ENCODE measurements at regions not wholly inside any gene's neighbourhood (a gene's known extent, or its start where the extent isn't known, plus 50 kb on each side); places are given as distances from the start of the nearest gene placed in this dataset.

DNA sequence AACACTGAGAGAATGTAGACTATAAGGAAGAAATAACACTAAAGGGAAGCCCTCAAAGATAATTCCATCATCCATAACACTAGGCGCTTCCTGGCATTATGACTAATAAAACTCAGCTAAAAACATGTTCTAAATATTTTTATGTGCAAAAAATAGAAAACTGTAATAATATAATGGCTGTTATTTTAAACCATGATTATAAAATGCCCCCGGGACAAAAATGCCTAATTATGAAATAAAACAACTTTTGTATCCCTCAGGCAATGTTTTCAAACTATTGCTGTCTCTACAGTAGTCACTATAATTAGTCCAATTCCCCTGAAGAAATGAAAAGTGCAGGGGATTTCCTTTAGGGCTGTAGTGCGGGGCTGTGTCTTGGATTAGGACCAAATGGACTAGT, 242.4 kb downstream of the RNF144B start:
- Histone ChIP-seq H3K79me2 (ENCODE audit: insufficient read depth, low read length) (no peaks in the 10 kb centered on the region), H3K4me3 (ENCODE audit: low read depth in 1 of 2, low read length in 2 of 2) (no peak overlapping the region), H3K9ac (ENCODE audit: low read depth, low read length) (no peak overlapping the region), H3K9me3 (ENCODE audit: insufficient read depth, low read length, severe bottlenecking) (no peaks in the 10 kb centered on the region), H4K20me1 (ENCODE audit: insufficient read depth, low read length) (no peaks in the 10 kb centered on the region), H3K4me1 (ENCODE audit: insufficient read depth, low read length) (no peaks in the 10 kb centered on the region), H2AFZ (ENCODE audit: low read depth, low read length) (no peak overlapping the region), H3K27me3 (ENCODE audit: insufficient read depth, low read length, poor library complexity) (no peaks in the 10 kb centered on the region), H3K4me2 (ENCODE audit: insufficient read depth, low read length) (no peak overlapping the region), H3K36me3 (ENCODE audit: insufficient read depth, low read length) (no peaks in the 10 kb centered on the region), H3K27ac (ENCODE audit: low read length) (no peak overlapping the region)
- ATAC-seq (ENCODE audit: insufficient read depth, low read depth) (no peak), DNase-seq (no peak)
- TF ChIP-seq EZH2 (IDR thresholded peaks at IDR 0.05; ENCODE audit: borderline replicate concordance, low read depth, low read length, severe bottlenecking) (no peak), CTCF (IDR thresholded peaks at IDR 0.05; ENCODE audit: borderline replicate concordance, extremely low read depth, low read length, poor library complexity, severe bottlenecking) (no peak)

DNA sequence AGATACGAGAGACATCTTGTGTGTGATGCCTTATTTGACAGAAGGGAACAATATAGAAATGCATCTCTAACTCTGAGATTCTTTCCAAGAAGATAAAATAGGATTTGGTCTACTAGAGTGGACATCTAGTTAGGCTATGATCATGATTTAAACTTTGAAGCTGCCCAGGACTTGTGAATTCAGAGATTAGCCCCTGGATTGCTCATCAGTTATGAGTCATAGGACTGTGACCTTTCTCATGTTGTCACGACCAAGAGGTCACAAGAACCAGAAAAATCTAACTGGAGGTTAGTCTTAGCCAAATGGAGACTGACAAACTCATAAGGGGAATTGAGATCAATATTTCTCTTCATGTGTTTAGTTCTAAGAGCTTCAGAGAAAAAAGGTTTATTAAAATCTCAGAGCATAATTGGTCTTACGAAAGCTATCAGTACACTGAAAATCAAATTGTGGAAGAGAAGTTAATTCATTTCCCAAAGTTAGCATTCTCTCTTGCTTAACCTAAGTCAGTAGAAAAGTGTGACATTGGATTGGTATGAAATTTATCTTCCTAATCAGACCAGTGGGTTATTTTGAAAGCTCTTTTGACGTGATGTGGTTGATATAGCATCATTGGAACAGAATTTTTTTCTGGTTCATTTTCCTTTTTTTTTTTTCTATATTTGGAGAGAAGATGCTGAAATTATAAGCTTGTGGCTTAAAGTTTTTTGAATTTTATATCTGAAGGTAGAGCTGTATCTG, 245.7 kb downstream of the RNF144B start:
- no peak for DNase-seq
- TF ChIP-seq CTCF (IDR thresholded peaks at IDR 0.05; ENCODE audit: borderline replicate concordance, extremely low read depth, low read length, poor library complexity, severe bottlenecking) (no peak), EZH2 (IDR thresholded peaks at IDR 0.05; ENCODE audit: borderline replicate concordance, low read depth, low read length, severe bottlenecking) (no peak)
- H3K4me2 ChIP-seq (ENCODE audit: insufficient read depth, low read length): no peak overlapping the region

DNA sequence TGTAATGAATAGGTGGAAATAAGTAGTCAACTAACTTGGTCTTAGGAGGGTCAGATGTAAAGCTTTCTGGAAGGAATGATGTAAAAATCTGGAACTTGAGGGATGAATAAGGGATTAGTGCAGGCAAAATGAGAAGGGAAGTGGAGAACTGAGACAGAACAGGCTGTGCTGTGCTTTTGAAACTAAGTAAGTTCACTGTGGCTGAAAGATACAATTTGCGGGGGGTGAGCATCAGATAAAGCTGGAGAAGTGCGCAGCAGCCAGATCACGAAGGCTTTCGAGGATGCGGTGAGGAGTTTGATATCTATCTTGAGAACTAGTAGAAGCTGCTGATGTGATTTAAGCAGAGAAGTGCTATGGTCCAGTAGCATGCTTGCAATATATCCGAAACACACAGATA, 247.8 kb downstream of the RNF144B start:
- H3K27me3 ChIP-seq (ENCODE audit: insufficient read depth, low read length, poor library complexity): no peaks in the 10 kb centered on the region

More for the DNA sequence above, 245.7 kb downstream of the RNF144B start:
- ATAC-seq (ENCODE audit: insufficient read depth, low read depth): no peak
- H2AFZ ChIP-seq (ENCODE audit: low read depth, low read length): no peak overlapping the region
- H3K9ac ChIP-seq (ENCODE audit: low read depth, low read length): no peak overlapping the region
- H3K9me3 ChIP-seq (ENCODE audit: insufficient read depth, low read length, severe bottlenecking): no peaks in the 10 kb centered on the region
- H3K27me3 ChIP-seq (ENCODE audit: insufficient read depth, low read length, poor library complexity): no peaks in the 10 kb centered on the region
- no peaks in the 10 kb centered on the region for H3K79me2 ChIP-seq (ENCODE audit: insufficient read depth, low read length)
- no peaks in the 10 kb centered on the region for H3K4me1 ChIP-seq (ENCODE audit: insufficient read depth, low read length)
- H3K4me3 ChIP-seq (ENCODE audit: low read depth in 1 of 2, low read length in 2 of 2): no peak overlapping the region
- H3K27ac ChIP-seq (ENCODE audit: low read length): no peak overlapping the region
- no peaks in the 10 kb centered on the region for H3K36me3 ChIP-seq (ENCODE audit: insufficient read depth, low read length)
- no peaks in the 10 kb centered on the region for H4K20me1 ChIP-seq (ENCODE audit: insufficient read depth, low read length)

More for the DNA sequence above, 247.8 kb downstream of the RNF144B start:
- Histone ChIP-seq H2AFZ (ENCODE audit: low read depth, low read length) (no peak overlapping the region), H3K9me3 (ENCODE audit: insufficient read depth, low read length, severe bottlenecking) (no peaks in the 10 kb centered on the region), H3K4me1 (ENCODE audit: insufficient read depth, low read length) (no peaks in the 10 kb centered on the region), H3K4me3 (ENCODE audit: low read depth in 1 of 2, low read length in 2 of 2) (no peak overlapping the region), H4K20me1 (ENCODE audit: insufficient read depth, low read length) (no peaks in the 10 kb centered on the region), H3K27ac (ENCODE audit: low read length) (no peak overlapping the region), H3K36me3 (ENCODE audit: insufficient read depth, low read length) (no peaks in the 10 kb centered on the region), H3K79me2 (ENCODE audit: insufficient read depth, low read length) (no peaks in the 10 kb centered on the region), H3K9ac (ENCODE audit: low read depth, low read length) (no peak overlapping the region), H3K4me2 (ENCODE audit: insufficient read depth, low read length) (no peak overlapping the region)
- DNase-seq (no peak), ATAC-seq (ENCODE audit: insufficient read depth, low read depth) (no peak)
- TF ChIP-seq CTCF (IDR thresholded peaks at IDR 0.05; ENCODE audit: borderline replicate concordance, extremely low read depth, low read length, poor library complexity, severe bottlenecking): no peak
- TF ChIP-seq EZH2 (IDR thresholded peaks at IDR 0.05; ENCODE audit: borderline replicate concordance, low read depth, low read length, severe bottlenecking): no peak
